Hepatocyte (in vitro differentiated cells): ENCODE measurements at regions not wholly inside any gene's neighbourhood (a gene's known extent, or its start where the extent isn't known, plus 50 kb on each side); places are given as distances from the start of the nearest gene placed in this dataset.

Experiments used
- DNase-seq: peaks from one replicate; pipeline ENCODE4 v3.0.0-alpha.2; 2016; ENCODE audit warnings: low spot score
- H2AFZ ChIP-seq: fragments of 200-600 bp; sonication (generic); 2 replicates; pipeline ENCODE4 v1.6.0; 2016; ENCODE audit warnings: antibody characterized with exemption, mild to moderate bottlenecking
- H3K27ac ChIP-seq: fragments of 200-600 bp; sonication (generic); 2 replicates; pipeline ENCODE4 v1.5.1; 2016; ENCODE audit warnings: mild to moderate bottlenecking
- H3K27me3 ChIP-seq: fragments of 200-600 bp; sonication (generic); 2 replicates; pipeline ENCODE4 v1.6.1; 2016
- H3K36me3 ChIP-seq: fragments of 200-600 bp; sonication (generic); replicated peaks from 2 replicates; pipeline ENCODE4 v1.5.1; 2016; ENCODE audit warnings: low read depth; ENCODE audit not compliant: insufficient read depth
- H3K4me1 ChIP-seq: fragments of 200-600 bp; sonication (generic); 2 replicates; pipeline ENCODE4 v1.5.1; 2016; ENCODE audit warnings: mild to moderate bottlenecking, moderate library complexity; ENCODE audit not compliant: insufficient read depth
- H3K4me2 ChIP-seq: fragments of 200-600 bp; sonication (generic); 2 replicates; pipeline ENCODE4 v1.6.0; 2016
- H3K4me3 ChIP-seq: fragments of 200-600 bp; sonication (generic); 2 replicates; pipeline ENCODE4 v1.5.1; 2016; ENCODE audit warnings: mild to moderate bottlenecking
- H3K79me2 ChIP-seq: fragments of 200-600 bp; sonication (generic); 2 replicates; pipeline ENCODE4 v1.6.0; 2017; ENCODE audit warnings: mild to moderate bottlenecking
- H3K9me2 ChIP-seq: fragments of 200-600 bp; sonication (generic); replicated peaks from 2 replicates; pipeline ENCODE4 v1.6.0; 2017; ENCODE audit warnings: mild to moderate bottlenecking; ENCODE audit not compliant: insufficient read depth
- H3K9me3 ChIP-seq: fragments of 200-600 bp; sonication (generic); 2 replicates; pipeline ENCODE4 v1.5.1; 2016; ENCODE audit warnings: low read depth, mild to moderate bottlenecking
- H4K20me1 ChIP-seq: fragments of 200-600 bp; sonication (generic); 2 replicates; pipeline ENCODE4 v1.6.0; 2016; ENCODE audit warnings: mild to moderate bottlenecking; ENCODE audit not compliant: insufficient read depth, poor library complexity, severe bottlenecking
- EZH2 ChIP-seq: fragments of 200-600 bp; sonication (generic); IDR thresholded peaks from 2 replicates; pipeline ENCODE4 v1.6.1; 2016; ENCODE audit warnings: antibody characterized with exemption, mild to moderate bottlenecking, borderline replicate concordance
- EZH2phosphoT487 ChIP-seq: fragments of 200-600 bp; sonication (generic); IDR thresholded peaks from one replicate; pipeline ENCODE4 v1.6.1; 2018; ENCODE audit warnings: antibody characterized with exemption, mild to moderate bottlenecking, low read depth, moderate library complexity; ENCODE audit not compliant: unreplicated experiment, severe bottlenecking
- WGBS: methylation state at CpG from one replicate; pipeline ENCODE4 v1.1.6; 2016; ENCODE audit warnings: low lambda C conversion rate; ENCODE audit errors: missing lambda C conversion rate; 5-methylcytosine and 5-hydroxymethylcytosine counted together
- TF ChIP-seq, protein P1 (sequence below): fragments of 200-600 bp; sonication (generic); IDR thresholded peaks from 2 replicates; pipeline ENCODE4 v1.5.1; 2016; ENCODE audit warnings: antibody characterized with exemption, mild to moderate bottlenecking; ENCODE audit not compliant: poor library complexity

GRCh38 chr5:82905986-82906385 lies 171.2 kb downstream of the TMEM167A start:
- H3K9me2 ChIP-seq, result no peaks in the 10 kb centered on the region
- H3K27me3 ChIP-seq, result no peaks in the 10 kb centered on the region
- no peaks in the 10 kb centered on the region for H3K36me3 ChIP-seq
- no peak overlapping the region for H3K4me3 ChIP-seq
- no peaks in the 10 kb centered on the region for H4K20me1 ChIP-seq
- H3K27ac ChIP-seq, result no peak overlapping the region
- DNase-seq, result no peak
- no peaks in the 10 kb centered on the region for H3K79me2 ChIP-seq
- TF ChIP-seq EZH2phosphoT487 (no peak), EZH2 (no peak)
- TF ChIP-seq, protein P1, sequence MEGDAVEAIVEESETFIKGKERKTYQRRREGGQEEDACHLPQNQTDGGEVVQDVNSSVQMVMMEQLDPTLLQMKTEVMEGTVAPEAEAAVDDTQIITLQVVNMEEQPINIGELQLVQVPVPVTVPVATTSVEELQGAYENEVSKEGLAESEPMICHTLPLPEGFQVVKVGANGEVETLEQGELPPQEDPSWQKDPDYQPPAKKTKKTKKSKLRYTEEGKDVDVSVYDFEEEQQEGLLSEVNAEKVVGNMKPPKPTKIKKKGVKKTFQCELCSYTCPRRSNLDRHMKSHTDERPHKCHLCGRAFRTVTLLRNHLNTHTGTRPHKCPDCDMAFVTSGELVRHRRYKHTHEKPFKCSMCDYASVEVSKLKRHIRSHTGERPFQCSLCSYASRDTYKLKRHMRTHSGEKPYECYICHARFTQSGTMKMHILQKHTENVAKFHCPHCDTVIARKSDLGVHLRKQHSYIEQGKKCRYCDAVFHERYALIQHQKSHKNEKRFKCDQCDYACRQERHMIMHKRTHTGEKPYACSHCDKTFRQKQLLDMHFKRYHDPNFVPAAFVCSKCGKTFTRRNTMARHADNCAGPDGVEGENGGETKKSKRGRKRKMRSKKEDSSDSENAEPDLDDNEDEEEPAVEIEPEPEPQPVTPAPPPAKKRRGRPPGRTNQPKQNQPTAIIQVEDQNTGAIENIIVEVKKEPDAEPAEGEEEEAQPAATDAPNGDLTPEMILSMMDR, result no peak
- H2AFZ ChIP-seq, result no peak overlapping the region
- 68% methylated on average over 2 of the region's 2 CpGs for WGBS
- no peak overlapping the region for H3K4me2 ChIP-seq
- H3K9me3 ChIP-seq, result no peaks in the 10 kb centered on the region
- H3K4me1 ChIP-seq, result no peaks in the 10 kb centered on the region

GRCh38 chr5:82901281-82901888 lies 175.8 kb downstream of the TMEM167A start:
- H3K9me3 ChIP-seq, result no peaks in the 10 kb centered on the region
- H3K9me2 ChIP-seq, result no peaks in the 10 kb centered on the region
- H3K4me3 ChIP-seq, result no peak overlapping the region
- no peaks in the 10 kb centered on the region for H3K4me1 ChIP-seq
- WGBS, result 93% methylated on average over 1 of the region's 1 CpG
- H3K27me3 ChIP-seq, result no peaks in the 10 kb centered on the region
- TF ChIP-seq EZH2phosphoT487 (no peak), EZH2 (no peak)
- TF ChIP-seq, protein P1, result no peak
- H3K27ac ChIP-seq, result no peak overlapping the region
- H3K4me2 ChIP-seq, result no peak overlapping the region
- no peak for DNase-seq
- no peaks in the 10 kb centered on the region for H4K20me1 ChIP-seq
- H3K36me3 ChIP-seq, result no peaks in the 10 kb centered on the region
- H3K79me2 ChIP-seq, result no peaks in the 10 kb centered on the region
- H2AFZ ChIP-seq, result no peak overlapping the region

DNA sequence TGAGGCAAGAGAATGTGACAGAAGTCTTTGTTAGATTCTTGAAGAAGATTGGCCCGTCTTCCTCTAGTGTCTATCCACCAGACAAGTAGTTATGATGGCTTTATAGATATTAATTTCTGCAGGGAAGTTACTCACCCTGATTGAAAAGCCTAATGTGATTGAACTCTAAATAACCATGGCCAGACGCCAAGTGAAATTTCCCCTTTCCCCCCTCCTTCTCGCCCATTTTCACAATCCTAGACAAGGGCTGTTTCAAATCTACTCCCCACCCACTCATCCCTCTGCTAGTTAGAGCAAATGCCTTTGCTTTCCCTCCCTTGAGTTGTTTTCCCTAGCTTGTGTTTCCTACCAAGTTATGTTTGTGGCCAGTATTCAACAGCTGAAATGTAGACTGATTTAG lies 182.5 kb downstream of the TMEM167A start:
- H3K27me3 ChIP-seq, result no peaks in the 10 kb centered on the region
- H2AFZ ChIP-seq, result no peak overlapping the region
- H3K4me1 ChIP-seq, result no peaks in the 10 kb centered on the region
- TF ChIP-seq, protein P1, result no peak
- no peak for TF ChIP-seq EZH2phosphoT487
- TF ChIP-seq EZH2, result no peak
- H3K9me3 ChIP-seq, result no peaks in the 10 kb centered on the region
- no peaks in the 10 kb centered on the region for H3K36me3 ChIP-seq
- H3K4me3 ChIP-seq, result no peak overlapping the region
- H3K4me2 ChIP-seq, result no peak overlapping the region
- no peak for DNase-seq
- WGBS, result 61% methylated on average over 3 of the region's 3 CpGs
- H4K20me1 ChIP-seq, result no peaks in the 10 kb centered on the region
- no peaks in the 10 kb centered on the region for H3K79me2 ChIP-seq
- H3K27ac ChIP-seq, result no peak overlapping the region
- H3K9me2 ChIP-seq, result no peaks in the 10 kb centered on the region

DNA sequence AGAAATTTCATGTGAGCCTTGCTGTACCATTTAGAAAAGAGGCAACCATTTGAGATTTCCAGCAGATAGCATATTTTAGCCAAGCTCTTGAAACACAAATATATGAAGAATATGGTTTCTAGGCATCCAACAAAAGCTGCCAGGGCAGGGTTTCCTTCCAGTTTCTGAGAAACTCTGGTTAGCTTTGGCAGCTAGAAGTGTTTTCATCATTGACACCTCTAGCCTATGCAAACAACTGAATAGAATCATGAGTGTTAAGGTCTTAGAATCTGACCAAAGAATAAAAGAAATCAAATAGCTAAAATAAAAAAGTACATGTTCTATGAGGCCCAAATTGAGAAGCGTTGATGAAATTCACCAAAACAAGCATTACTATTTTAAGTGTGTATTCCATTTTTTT lies 188.1 kb downstream of the TMEM167A start:
- no peaks in the 10 kb centered on the region for H3K79me2 ChIP-seq
- no peak overlapping the region for H2AFZ ChIP-seq
- no peak overlapping the region for H3K27ac ChIP-seq
- no peak overlapping the region for H3K4me3 ChIP-seq
- DNase-seq, result no peak
- peaks cover 5% of the 10 kb centered on the region for H3K4me1 ChIP-seq
- no peak overlapping the region for H3K4me2 ChIP-seq
- no peaks in the 10 kb centered on the region for H4K20me1 ChIP-seq
- 100% methylated on average over 1 of the region's 1 CpG for WGBS
- TF ChIP-seq EZH2, result no peak
- no peak for TF ChIP-seq EZH2phosphoT487
- TF ChIP-seq, protein P1, result no peak
- H3K9me2 ChIP-seq, result no peaks in the 10 kb centered on the region
- H3K36me3 ChIP-seq, result no peaks in the 10 kb centered on the region
- no peaks in the 10 kb centered on the region for H3K27me3 ChIP-seq
- no peaks in the 10 kb centered on the region for H3K9me3 ChIP-seq
